ENCODE measurements at regions not wholly inside any gene's neighbourhood (a gene's known extent, or its start where the extent isn't known, plus 50 kb on each side); places are given as distances from the start of the nearest gene placed in this dataset.

DNA sequence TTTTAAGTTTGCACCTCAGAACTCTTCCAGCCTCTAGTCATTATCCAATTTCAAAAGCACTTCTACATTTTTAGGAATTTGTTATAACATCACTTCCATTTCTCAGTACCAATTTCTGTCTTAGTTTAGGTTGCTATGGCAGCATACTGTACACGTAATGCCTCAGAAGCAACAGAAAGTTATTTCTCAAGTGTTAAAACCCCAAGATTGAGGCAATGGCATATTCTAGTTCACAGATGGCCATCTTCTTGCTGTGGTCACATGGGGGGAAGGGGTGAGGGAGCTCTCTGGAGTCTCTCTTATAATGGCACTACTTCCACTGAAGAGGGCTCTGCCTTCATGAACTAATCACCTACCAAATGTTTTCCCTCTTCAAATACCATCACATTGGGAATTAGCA lies 220.3 kb upstream of the CTSO start:
- H3K27ac Mint-ChIP-seq: no peak overlapping the region
- H3K36me3 ChIP-seq: no peaks in the 10 kb centered on the region
- H3F3A ChIP-seq (ENCODE audit: low read depth): peaks cover 15% of the 10 kb centered on the region
- no peak overlapping the region for H3K9ac ChIP-seq
- no peak overlapping the region for H3K4me2 ChIP-seq
- no peaks in the 10 kb centered on the region for H3K9me3 ChIP-seq (ENCODE audit: low read depth)
- H2AFZ ChIP-seq (replicated peaks): no peak overlapping the region
- H3K4me3 Mint-ChIP-seq: no peak overlapping the region
- no peaks in the 10 kb centered on the region for H3K27me3 Mint-ChIP-seq (ENCODE audit: insufficient read depth, low read depth)
- H4K20me1 ChIP-seq (ENCODE audit: low read depth): no peaks in the 10 kb centered on the region
- H3K4me1 ChIP-seq: peaks cover 22% of the 10 kb centered on the region
- no peak overlapping the region for H3K4me3 ChIP-seq
- no peaks in the 10 kb centered on the region for H3K9me3 Mint-ChIP-seq
- TF ChIP-seq EZH2phosphoT487 (IDR thresholded peaks at IDR 0.05) (no peak), EZH2 (IDR thresholded peaks at IDR 0.05) (no peak)
- TF ChIP-seq, protein P1, sequence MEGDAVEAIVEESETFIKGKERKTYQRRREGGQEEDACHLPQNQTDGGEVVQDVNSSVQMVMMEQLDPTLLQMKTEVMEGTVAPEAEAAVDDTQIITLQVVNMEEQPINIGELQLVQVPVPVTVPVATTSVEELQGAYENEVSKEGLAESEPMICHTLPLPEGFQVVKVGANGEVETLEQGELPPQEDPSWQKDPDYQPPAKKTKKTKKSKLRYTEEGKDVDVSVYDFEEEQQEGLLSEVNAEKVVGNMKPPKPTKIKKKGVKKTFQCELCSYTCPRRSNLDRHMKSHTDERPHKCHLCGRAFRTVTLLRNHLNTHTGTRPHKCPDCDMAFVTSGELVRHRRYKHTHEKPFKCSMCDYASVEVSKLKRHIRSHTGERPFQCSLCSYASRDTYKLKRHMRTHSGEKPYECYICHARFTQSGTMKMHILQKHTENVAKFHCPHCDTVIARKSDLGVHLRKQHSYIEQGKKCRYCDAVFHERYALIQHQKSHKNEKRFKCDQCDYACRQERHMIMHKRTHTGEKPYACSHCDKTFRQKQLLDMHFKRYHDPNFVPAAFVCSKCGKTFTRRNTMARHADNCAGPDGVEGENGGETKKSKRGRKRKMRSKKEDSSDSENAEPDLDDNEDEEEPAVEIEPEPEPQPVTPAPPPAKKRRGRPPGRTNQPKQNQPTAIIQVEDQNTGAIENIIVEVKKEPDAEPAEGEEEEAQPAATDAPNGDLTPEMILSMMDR (IDR thresholded peaks at IDR 0.05): no peak
- peaks cover 20% of the 10 kb centered on the region for H3K4me1 Mint-ChIP-seq
- H3K79me2 ChIP-seq (ENCODE audit: low read depth): no peaks in the 10 kb centered on the region
- H3K36me3 Mint-ChIP-seq: no peaks in the 10 kb centered on the region
- no peak overlapping the region for H3K27ac ChIP-seq
- H3K27me3 ChIP-seq: no peaks in the 10 kb centered on the region
- DNase-seq (ENCODE audit: low spot score): no peak

DNA sequence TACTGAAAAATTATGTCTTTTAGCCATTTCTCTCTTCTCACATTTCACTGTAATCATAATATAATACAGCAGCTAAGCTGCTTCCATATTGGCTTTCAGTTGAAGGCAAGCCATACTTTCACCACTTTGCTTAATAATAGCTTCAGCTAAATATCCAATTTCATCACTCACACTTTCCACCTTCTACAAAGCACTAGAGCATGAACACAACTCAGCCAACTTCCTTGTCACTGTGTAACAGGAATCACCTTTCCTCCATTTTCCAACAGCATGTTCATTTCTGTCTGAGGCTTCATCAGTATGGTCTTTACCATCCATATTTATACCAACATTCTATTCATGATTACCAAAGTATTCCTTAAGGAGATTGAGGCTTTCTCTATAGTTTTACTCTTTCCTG lies 219.8 kb upstream of the CTSO start:
- Histone ChIP-seq H3F3A (ENCODE audit: low read depth) (peaks cover 15% of the 10 kb centered on the region), H2AFZ (replicated peaks) (no peak overlapping the region), H3K4me1 (peaks cover 22% of the 10 kb centered on the region), H3K27ac (no peak overlapping the region), H3K4me3 (no peak overlapping the region), H3K4me2 (no peak overlapping the region), H3K36me3 (no peaks in the 10 kb centered on the region), H3K79me2 (ENCODE audit: low read depth) (no peaks in the 10 kb centered on the region), H4K20me1 (ENCODE audit: low read depth) (no peaks in the 10 kb centered on the region), H3K27me3 (no peaks in the 10 kb centered on the region), H3K9me3 (ENCODE audit: low read depth) (no peaks in the 10 kb centered on the region), H3K9ac (no peak overlapping the region)
- Mint-ChIP-seq H3K9me3 (no peaks in the 10 kb centered on the region), H3K27ac (no peak overlapping the region), H3K27me3 (ENCODE audit: insufficient read depth, low read depth) (no peaks in the 10 kb centered on the region), H3K4me3 (no peak overlapping the region), H3K4me1 (peaks cover 20% of the 10 kb centered on the region), H3K36me3 (no peaks in the 10 kb centered on the region)
- no peak for DNase-seq (ENCODE audit: low spot score)
- TF ChIP-seq EZH2phosphoT487 (IDR thresholded peaks at IDR 0.05): no peak
- TF ChIP-seq, protein P1 (IDR thresholded peaks at IDR 0.05): no peak
- no peak for TF ChIP-seq EZH2 (IDR thresholded peaks at IDR 0.05)

DNA sequence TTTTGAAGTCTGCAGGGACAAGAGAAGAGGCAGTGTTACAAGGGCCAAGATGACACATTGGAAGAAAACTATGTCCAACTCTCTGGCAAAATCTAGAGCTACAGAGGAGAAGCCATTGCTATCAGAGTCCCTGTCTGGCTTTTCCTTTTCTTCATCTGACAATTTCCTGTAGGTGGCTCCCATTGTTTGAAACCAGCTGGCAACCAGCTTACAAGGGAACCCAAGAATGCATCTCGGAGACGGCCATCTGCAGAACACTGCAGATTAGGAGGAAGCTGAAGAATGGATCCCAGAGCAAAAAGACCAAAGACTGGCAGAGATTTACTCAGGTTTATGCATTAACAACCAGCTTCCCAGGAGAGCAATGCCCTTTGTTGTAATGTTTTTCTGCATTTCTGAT lies 216.2 kb upstream of the CTSO start:
- peak; percentile 66 for DNase-seq (ENCODE audit: low spot score)
- Histone ChIP-seq H3K4me3 (no peak overlapping the region), H3K79me2 (ENCODE audit: low read depth) (no peaks in the 10 kb centered on the region), H3K9ac (no peak overlapping the region), H3K27ac (peak overlapping the region; percentile 44), H4K20me1 (ENCODE audit: low read depth) (no peaks in the 10 kb centered on the region), H3K9me3 (ENCODE audit: low read depth) (no peaks in the 10 kb centered on the region), H3F3A (ENCODE audit: low read depth) (peaks cover 15% of the 10 kb centered on the region), H2AFZ (replicated peaks) (no peak overlapping the region), H3K4me1 (peaks cover 14% of the 10 kb centered on the region), H3K27me3 (no peaks in the 10 kb centered on the region), H3K36me3 (no peaks in the 10 kb centered on the region), H3K4me2 (peak overlapping the region; percentile 14)
- no peaks in the 10 kb centered on the region for H3K9me3 Mint-ChIP-seq
- no peak overlapping the region for H3K4me3 Mint-ChIP-seq
- peaks cover 11% of the 10 kb centered on the region for H3K4me1 Mint-ChIP-seq
- TF ChIP-seq EZH2 (IDR thresholded peaks at IDR 0.05) (no peak), EZH2phosphoT487 (IDR thresholded peaks at IDR 0.05) (no peak)
- TF ChIP-seq, protein P1 (IDR thresholded peaks at IDR 0.05): no peak
- no peaks in the 10 kb centered on the region for H3K36me3 Mint-ChIP-seq
- no peaks in the 10 kb centered on the region for H3K27me3 Mint-ChIP-seq (ENCODE audit: insufficient read depth, low read depth)
- H3K27ac Mint-ChIP-seq: no peak overlapping the region

Data from neural progenitor cell (in vitro differentiated cells).